ENCODE measurements at regions not wholly inside any gene's neighbourhood (a gene's known extent, or its start where the extent isn't known, plus 50 kb on each side); places are given as distances from the start of the nearest gene placed in this dataset.

GRCh38 chr13:109986851-109987250 is 200.5 kb upstream of the IRS2 start:
- TF ChIP-seq CTCF (IDR thresholded peaks at IDR 0.05) (no peak), POLR2A (IDR thresholded peaks at IDR 0.05) (no peak)

All from body of pancreas (tissue), 4 donors.